PC-3 (cell line): ENCODE measurements at regions not wholly inside any gene's neighbourhood (a gene's known extent, or its start where the extent isn't known, plus 50 kb on each side); places are given as distances from the start of the nearest gene placed in this dataset.

Source experiments
- CTCF ChIP-seq: fragments of 300-600 bp; sonication (generic); conservative IDR thresholded peaks from 2 replicates; pipeline ENCODE4 v1.5.1; 2017; ENCODE audit warnings: antibody characterized with exemption, low read depth, mild to moderate bottlenecking, low read length
- EZH2 ChIP-seq: fragments of 300-600 bp; sonication (generic); IDR thresholded peaks from one replicate; pipeline ENCODE4 v1.6.1; 2017; ENCODE audit warnings: antibody characterized with exemption, mild to moderate bottlenecking, low read length; ENCODE audit not compliant: unreplicated experiment

- TF ChIP-seq CTCF (no peak), EZH2 (no peak)
These were observed 535.5 kb downstream of the PTPRC start for GRCh38 chr1:199174336-199174735.
